ENCODE measurements at regions not wholly inside any gene's neighbourhood (a gene's known extent, or its start where the extent isn't known, plus 50 kb on each side); places are given as distances from the start of the nearest gene placed in this dataset.

- Mint-ChIP-seq H3K27ac (ENCODE audit: unreplicated experiment) (peak overlapping the region; percentile 93), H3K27me3 (ENCODE audit: low read depth) (no peaks in the 10 kb centered on the region), H3K4me1 (ENCODE audit: low read depth) (peaks cover 42% of the 10 kb centered on the region), H3K4me3 (ENCODE audit: unreplicated experiment) (peak overlapping the region; percentile 44), H3K9me3 (ENCODE audit: low read depth) (peaks cover 12% of the 10 kb centered on the region), H3K36me3 (ENCODE audit: low read depth) (no peaks in the 10 kb centered on the region)
- no peak for DNase-seq (ENCODE audit: low spot score)
- TF ChIP-seq CTCF (IDR thresholded peaks at IDR 0.05): no peak
Measured at GRCh38 chrX:10755439-10756334, 135.3 kb upstream of the MID1 start.

GRCh38 chrX:10756441-10756840, 136.1 kb upstream of the MID1 start:
- Mint-ChIP-seq H3K9me3 (ENCODE audit: low read depth) (peaks cover 18% of the 10 kb centered on the region), H3K4me3 (ENCODE audit: unreplicated experiment) (no peak overlapping the region), H3K27ac (ENCODE audit: unreplicated experiment) (peak overlapping the region; percentile 64), H3K36me3 (ENCODE audit: low read depth) (no peaks in the 10 kb centered on the region), H3K27me3 (ENCODE audit: low read depth) (no peaks in the 10 kb centered on the region), H3K4me1 (ENCODE audit: low read depth) (peaks cover 42% of the 10 kb centered on the region)
- DNase-seq (ENCODE audit: low spot score): no peak
- peak; percentile 44 for TF ChIP-seq CTCF (IDR thresholded peaks at IDR 0.05)

GRCh38 chrX:10759141-10759799, 138.9 kb upstream of the MID1 start:
- no peak for TF ChIP-seq CTCF (IDR thresholded peaks at IDR 0.05)

GRCh38 chrX:10761447-10761846, 141.1 kb upstream of the MID1 start:
- Mint-ChIP-seq H3K9me3 (ENCODE audit: low read depth) (peaks cover 14% of the 10 kb centered on the region), H3K27ac (ENCODE audit: unreplicated experiment) (no peak overlapping the region), H3K4me1 (ENCODE audit: low read depth) (peaks cover 11% of the 10 kb centered on the region), H3K27me3 (ENCODE audit: low read depth) (no peaks in the 10 kb centered on the region), H3K36me3 (ENCODE audit: low read depth) (no peaks in the 10 kb centered on the region), H3K4me3 (ENCODE audit: unreplicated experiment) (no peak overlapping the region)
- no peak for TF ChIP-seq CTCF (IDR thresholded peaks at IDR 0.05)
- DNase-seq (ENCODE audit: low spot score): no peak

More at GRCh38 chrX:10759141-10759799, 138.9 kb upstream of the MID1 start:
- H3K9me3 Mint-ChIP-seq (ENCODE audit: low read depth): peaks cover 14% of the 10 kb centered on the region
- no peaks in the 10 kb centered on the region for H3K36me3 Mint-ChIP-seq (ENCODE audit: low read depth)
- H3K27me3 Mint-ChIP-seq (ENCODE audit: low read depth): no peaks in the 10 kb centered on the region
- no peak overlapping the region for H3K4me3 Mint-ChIP-seq (ENCODE audit: unreplicated experiment)
- DNase-seq (ENCODE audit: low spot score): no peak
- no peak overlapping the region for H3K27ac Mint-ChIP-seq (ENCODE audit: unreplicated experiment)
- H3K4me1 Mint-ChIP-seq (ENCODE audit: low read depth): peaks cover 31% of the 10 kb centered on the region

GRCh38 chrX:10769195-10769594, 148.8 kb upstream of the MID1 start:
- no peak for DNase-seq (ENCODE audit: low spot score)
- Mint-ChIP-seq H3K36me3 (ENCODE audit: low read depth) (no peaks in the 10 kb centered on the region), H3K4me1 (ENCODE audit: low read depth) (peaks cover 13% of the 10 kb centered on the region), H3K27ac (ENCODE audit: unreplicated experiment) (peak overlapping the region; percentile 67), H3K4me3 (ENCODE audit: unreplicated experiment) (peak overlapping the region; percentile 44), H3K9me3 (ENCODE audit: low read depth) (peaks cover 6% of the 10 kb centered on the region), H3K27me3 (ENCODE audit: low read depth) (no peaks in the 10 kb centered on the region)
- TF ChIP-seq CTCF (IDR thresholded peaks at IDR 0.05): peak; percentile 75
